ENCODE measurements at regions not wholly inside any gene's neighbourhood (a gene's known extent, or its start where the extent isn't known, plus 50 kb on each side); places are given as distances from the start of the nearest gene placed in this dataset.

DNA sequence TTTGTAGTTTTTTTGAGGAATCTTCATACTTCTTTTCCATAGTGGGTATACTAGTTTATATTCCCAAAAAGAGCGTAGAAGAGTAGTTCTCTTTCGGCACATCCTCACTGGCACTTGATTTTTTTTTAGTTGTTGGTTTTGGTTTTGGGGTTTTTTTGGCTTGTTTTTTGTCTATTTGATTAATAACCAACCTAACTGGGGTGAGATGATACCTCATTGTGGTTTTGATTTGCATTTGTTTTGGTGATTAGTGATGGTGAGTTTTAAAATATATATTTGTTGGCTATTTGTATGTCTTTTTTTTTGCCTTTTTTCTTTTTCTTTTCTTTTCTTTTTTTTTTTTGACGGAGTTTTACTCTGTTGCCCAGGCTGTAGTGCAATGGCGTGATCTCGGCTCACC is 69.7 kb upstream of the BTG1 start:
- DNase-seq, result no peak

GRCh38 chr12:92213166-92213565 is 67.5 kb upstream of the BTG1 start:
- peak; percentile 47 for DNase-seq

- DNase-seq, result no peak
Measured at GRCh38 chr12:92210071-92210470, 64.4 kb upstream of the BTG1 start.

DNA sequence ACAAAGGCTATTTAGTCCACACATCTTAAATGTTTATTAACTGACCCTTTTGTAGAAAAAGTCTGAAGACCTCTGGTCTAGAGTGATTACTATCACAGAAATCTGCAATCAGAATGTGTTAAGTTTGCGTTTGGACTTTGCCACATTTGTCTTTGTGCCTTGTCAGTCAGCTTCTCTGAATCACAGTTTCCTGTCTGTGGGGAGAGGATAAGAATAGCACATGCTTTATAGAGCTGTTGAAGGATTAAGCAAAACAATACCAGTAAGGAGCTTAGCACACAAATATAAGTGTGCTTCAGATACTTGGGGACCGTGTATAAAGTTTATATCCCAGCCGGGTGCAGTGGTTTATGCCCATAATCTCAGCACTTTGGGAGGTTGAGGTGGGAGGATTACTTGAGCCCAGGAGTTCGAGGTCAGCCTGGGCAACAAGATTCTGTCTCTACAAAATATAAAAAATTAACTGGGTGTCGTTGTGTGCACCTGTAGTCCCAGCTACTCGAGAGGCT is 63.0 kb upstream of the BTG1 start:
- peak; percentile 77 for DNase-seq

DNA sequence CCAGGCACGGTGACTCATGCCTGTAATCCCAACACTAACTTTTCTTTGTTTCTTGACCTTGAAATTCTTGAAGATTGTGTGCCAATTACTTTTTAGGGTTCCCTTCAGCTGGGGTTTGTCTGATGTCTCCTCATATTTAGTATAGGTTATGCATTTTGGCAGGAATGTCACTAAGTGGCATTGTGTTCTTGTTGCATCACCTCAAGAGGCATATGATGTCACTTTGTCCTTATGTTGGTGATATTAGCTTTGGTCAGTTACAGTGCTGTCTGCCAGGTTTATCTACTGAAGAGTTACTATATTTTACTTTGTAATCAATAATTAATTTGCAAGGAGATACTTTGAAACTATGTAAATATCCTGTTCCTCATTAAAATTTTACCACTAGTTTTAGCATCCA is 61.0 kb upstream of the BTG1 start:
- DNase-seq, result peak; percentile 22

GRCh38 chr12:92206011-92206410 is 60.4 kb upstream of the BTG1 start:
- peak; percentile 52 for DNase-seq

DNA sequence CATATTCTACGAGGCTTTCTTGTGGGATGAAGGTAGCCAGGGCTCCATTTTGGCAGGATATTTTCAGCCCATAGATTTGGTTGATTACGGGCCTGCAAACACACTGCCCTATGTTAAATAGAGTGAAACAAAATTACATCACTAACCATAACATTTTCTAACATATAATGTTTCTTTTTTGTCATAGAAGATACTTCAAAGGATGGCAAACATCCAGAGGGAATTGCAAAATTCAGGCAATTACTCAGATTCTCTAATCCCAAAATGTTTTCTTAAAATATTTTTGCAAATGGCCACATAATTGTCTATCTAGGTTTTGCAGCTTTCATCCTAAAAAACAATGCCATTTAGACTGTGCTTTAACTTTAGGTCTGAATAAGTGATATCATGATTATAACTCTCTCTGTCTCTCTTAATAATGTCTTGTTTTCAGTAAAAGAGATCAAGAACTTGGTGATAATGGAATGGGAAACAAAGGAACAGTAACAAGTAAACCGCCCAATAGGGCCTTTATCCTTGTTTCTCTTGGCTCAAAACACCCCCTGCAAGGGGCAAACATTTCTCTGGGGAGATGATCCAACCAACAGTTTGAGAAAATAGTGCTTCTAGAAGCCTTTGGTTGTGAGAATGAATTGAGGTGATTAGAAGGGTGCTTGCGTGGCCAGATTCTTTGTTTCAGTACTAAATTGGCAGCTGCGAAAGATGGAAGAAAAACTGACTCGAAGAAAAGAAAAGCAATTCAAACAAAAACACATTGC is 54.4 kb upstream of the BTG1 start:
- no peak for DNase-seq

DNA sequence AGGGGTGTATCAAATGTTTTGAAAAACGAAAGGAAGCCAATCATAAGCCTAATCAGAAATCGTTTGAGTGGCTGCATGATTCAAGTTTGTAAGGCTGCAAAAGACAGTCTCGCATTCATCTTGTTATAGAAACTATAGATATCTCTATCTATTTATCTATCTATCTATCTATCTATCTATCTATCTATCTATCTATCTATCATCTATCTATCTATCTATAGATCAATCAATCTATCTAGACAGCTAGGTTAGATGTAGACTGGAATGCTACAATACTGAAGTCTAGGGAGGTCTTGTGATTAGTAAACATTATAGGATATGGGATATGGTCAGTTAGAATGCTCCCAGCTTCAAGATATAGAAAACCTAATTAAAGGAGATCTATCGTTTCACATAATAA is 52.2 kb upstream of the BTG1 start:
- no peak for DNase-seq

- DNase-seq, result no peak
Measured at GRCh38 chr12:92196368-92196767, 50.7 kb upstream of the BTG1 start.
